Neural progenitor cell (in vitro differentiated cells): ENCODE measurements at regions not wholly inside any gene's neighbourhood (a gene's known extent, or its start where the extent isn't known, plus 50 kb on each side); places are given as distances from the start of the nearest gene placed in this dataset.

Experiments
- CTCF ChIP-seq: fragments of 200-600 bp; sonication (generic); IDR thresholded peaks from 2 replicates; pipeline ENCODE4 v1.5.1; 2017; ENCODE audit warnings: antibody characterized with exemption, mild to moderate bottlenecking
- EZH2phosphoT487 ChIP-seq: fragments of 200-600 bp; sonication (generic); IDR thresholded peaks from 2 replicates; pipeline ENCODE4 v1.6.1; 2017; ENCODE audit warnings: antibody characterized with exemption

GRCh38 chr9:107732781-107733522, 243.4 kb upstream of the KLF4 start:
- no peak for TF ChIP-seq EZH2phosphoT487
- no peak for TF ChIP-seq CTCF
